ENCODE measurements at regions not wholly inside any gene's neighbourhood (a gene's known extent, or its start where the extent isn't known, plus 50 kb on each side); places are given as distances from the start of the nearest gene placed in this dataset.

- TF ChIP-seq, protein P1, sequence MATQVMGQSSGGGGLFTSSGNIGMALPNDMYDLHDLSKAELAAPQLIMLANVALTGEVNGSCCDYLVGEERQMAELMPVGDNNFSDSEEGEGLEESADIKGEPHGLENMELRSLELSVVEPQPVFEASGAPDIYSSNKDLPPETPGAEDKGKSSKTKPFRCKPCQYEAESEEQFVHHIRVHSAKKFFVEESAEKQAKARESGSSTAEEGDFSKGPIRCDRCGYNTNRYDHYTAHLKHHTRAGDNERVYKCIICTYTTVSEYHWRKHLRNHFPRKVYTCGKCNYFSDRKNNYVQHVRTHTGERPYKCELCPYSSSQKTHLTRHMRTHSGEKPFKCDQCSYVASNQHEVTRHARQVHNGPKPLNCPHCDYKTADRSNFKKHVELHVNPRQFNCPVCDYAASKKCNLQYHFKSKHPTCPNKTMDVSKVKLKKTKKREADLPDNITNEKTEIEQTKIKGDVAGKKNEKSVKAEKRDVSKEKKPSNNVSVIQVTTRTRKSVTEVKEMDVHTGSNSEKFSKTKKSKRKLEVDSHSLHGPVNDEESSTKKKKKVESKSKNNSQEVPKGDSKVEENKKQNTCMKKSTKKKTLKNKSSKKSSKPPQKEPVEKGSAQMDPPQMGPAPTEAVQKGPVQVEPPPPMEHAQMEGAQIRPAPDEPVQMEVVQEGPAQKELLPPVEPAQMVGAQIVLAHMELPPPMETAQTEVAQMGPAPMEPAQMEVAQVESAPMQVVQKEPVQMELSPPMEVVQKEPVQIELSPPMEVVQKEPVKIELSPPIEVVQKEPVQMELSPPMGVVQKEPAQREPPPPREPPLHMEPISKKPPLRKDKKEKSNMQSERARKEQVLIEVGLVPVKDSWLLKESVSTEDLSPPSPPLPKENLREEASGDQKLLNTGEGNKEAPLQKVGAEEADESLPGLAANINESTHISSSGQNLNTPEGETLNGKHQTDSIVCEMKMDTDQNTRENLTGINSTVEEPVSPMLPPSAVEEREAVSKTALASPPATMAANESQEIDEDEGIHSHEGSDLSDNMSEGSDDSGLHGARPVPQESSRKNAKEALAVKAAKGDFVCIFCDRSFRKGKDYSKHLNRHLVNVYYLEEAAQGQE (IDR thresholded peaks at IDR 0.05; ENCODE audit: low read depth), result no peak
- TF ChIP-seq CTCF (IDR thresholded peaks at IDR 0.05 in 2 of 3, conservative IDR thresholded peaks at IDR 0.05 in 1 of 3; ENCODE audit: borderline replicate concordance in 1 of 3, insufficient read depth in 1 of 3, low read depth in 2 of 3, low read length in 2 of 3) (no peak), POLR2AphosphoS5 (IDR thresholded peaks at IDR 0.05; ENCODE audit: low read depth, low read length) (no peak), CEBPB (IDR thresholded peaks at IDR 0.05; ENCODE audit: low read depth) (no peak), POLR2A (IDR thresholded peaks at IDR 0.05; ENCODE audit: borderline replicate concordance, extremely low read depth, insufficient read depth, insufficient read length) (no peak)
Measured at GRCh38 chr2:210756855-210757254, 200.5 kb downstream of the CPS1 start.

Measured in HCT116 (cell line).